IPS-20b (cell line): ENCODE measurements at regions not wholly inside any gene's neighbourhood (a gene's known extent, or its start where the extent isn't known, plus 50 kb on each side); places are given as distances from the start of the nearest gene placed in this dataset.
"Not testable (repeated sequence)": the region's sequence is repeated elsewhere in the genome, so short reads cannot be mapped to it uniquely, and the experiment has no call there.

Experiments used
- H3K27ac ChIP-seq: one replicate; pipeline ENCODE4 v1.5.1; 2013; ENCODE audit warnings: low read length
- H3K27me3 ChIP-seq: 2 replicates; pipeline ENCODE4 v1.6.1; 2013; ENCODE audit warnings: mild to moderate bottlenecking, low read length, inconsistent platforms; ENCODE audit not compliant: insufficient read depth
- H3K36me3 ChIP-seq: 2 replicates; pipeline ENCODE4 v1.6.1; 2013; ENCODE audit warnings: low read depth, mild to moderate bottlenecking, inconsistent platforms, low read length, moderate library complexity; ENCODE audit not compliant: insufficient read depth
- H3K4me1 ChIP-seq: 2 replicates; pipeline ENCODE4 v1.6.1; 2013; ENCODE audit warnings: mild to moderate bottlenecking, control low read depth, inconsistent platforms, low read length, moderate library complexity; ENCODE audit not compliant: insufficient read depth
- H3K4me3 ChIP-seq: 2 replicates; pipeline ENCODE4 v1.5.1; 2013; ENCODE audit warnings: mild to moderate bottlenecking, low read length, inconsistent platforms
- H3K9ac ChIP-seq: 2 replicates; pipeline ENCODE4 v1.6.1; 2013; ENCODE audit warnings: low read depth, mild to moderate bottlenecking, inconsistent platforms, low read length, moderate library complexity
- H3K9me3 ChIP-seq: 2 replicates; pipeline ENCODE4 v1.6.1; 2013; ENCODE audit warnings: mild to moderate bottlenecking, low read depth, low read length, inconsistent platforms; ENCODE audit not compliant: insufficient read depth

DNA sequence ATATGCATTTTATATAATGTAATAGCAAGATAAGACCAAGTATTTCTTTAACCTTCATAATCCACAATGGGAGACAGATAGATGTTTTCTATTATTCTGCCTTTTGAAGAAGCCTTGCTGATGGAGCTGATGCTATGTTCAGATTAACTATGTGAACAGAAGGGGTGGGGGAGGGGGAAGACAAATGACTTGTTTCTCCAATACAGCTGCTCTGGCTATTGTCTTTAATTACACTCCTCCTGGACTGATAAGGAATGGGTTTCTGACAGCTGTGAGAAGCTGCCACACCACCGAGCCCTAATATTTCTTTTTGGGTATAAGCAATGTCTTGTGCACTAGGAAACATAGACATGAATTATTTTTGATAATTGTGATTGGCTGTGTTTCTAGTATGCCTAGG lies 62.0 kb downstream of the CAVIN4 start:
- Histone ChIP-seq H3K4me3 (no peak overlapping the region), H3K36me3 (no peaks in the 10 kb centered on the region), H3K4me1 (peaks cover 15% of the 10 kb centered on the region), H3K27me3 (no peaks in the 10 kb centered on the region), H3K27ac (no peak overlapping the region), H3K9ac (no peak overlapping the region), H3K9me3 (peaks cover 3% of the 10 kb centered on the region; the same call in 1 of the 2 replicates)

DNA sequence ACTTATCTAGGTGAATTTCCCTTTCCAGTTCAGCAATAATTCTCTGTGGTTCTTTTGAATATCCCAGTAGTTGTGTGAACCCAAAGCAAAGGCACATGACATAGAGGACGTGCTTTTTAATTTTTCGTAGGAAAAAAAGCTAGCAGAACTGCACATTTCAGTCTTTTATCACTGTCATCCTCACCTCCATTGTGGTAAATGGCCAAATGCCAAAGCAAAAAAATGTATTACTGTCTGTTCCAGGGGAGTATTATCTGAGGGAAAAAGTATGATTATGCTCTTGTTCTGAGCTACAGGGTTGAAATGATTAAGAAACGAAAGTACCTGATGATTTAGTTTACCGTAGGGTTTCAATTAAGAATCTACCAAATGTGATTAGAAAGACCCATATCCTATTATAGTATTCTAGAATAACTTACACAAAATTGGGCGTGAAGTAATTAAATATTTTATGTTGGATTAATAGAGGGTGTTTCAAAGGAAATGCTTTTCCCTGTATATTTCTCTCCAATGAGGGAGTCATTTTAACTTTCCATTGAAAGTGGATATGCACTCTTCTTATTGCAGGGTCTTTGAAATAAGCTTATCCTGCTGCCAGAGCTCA lies 62.7 kb downstream of the CAVIN4 start:
- no peaks in the 10 kb centered on the region for H3K36me3 ChIP-seq
- peaks cover 15% of the 10 kb centered on the region for H3K4me1 ChIP-seq
- H3K27ac ChIP-seq: no peak overlapping the region
- H3K27me3 ChIP-seq: no peaks in the 10 kb centered on the region
- no peak overlapping the region for H3K4me3 ChIP-seq
- peaks cover 3% of the 10 kb centered on the region; the same call in 1 of the 2 replicates for H3K9me3 ChIP-seq
- H3K9ac ChIP-seq: no peak overlapping the region

DNA sequence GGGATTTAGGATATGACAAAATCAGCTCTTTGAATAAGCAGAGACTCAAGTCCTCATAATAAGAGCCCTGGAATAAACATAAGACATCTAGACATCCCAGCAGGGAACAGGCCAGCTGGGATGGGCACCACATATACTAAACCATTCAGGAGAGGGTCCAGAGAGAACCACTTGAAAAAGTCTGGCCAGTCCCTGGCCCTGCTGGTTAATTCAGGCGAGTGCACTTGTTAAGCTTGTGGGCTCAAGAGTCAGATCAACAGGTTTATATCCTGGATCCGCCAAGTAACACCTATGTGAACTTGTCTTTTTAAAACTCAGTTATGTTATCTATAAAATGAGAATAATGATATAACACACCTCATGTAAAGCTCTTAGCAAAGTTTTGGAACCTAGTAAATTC lies 63.3 kb downstream of the CAVIN4 start:
- H3K9ac ChIP-seq: no peak overlapping the region
- H3K27me3 ChIP-seq: no peaks in the 10 kb centered on the region
- no peaks in the 10 kb centered on the region for H3K36me3 ChIP-seq
- H3K9me3 ChIP-seq: peaks cover 3% of the 10 kb centered on the region; the same call in 1 of the 2 replicates
- peaks cover 15% of the 10 kb centered on the region for H3K4me1 ChIP-seq
- H3K4me3 ChIP-seq: no peak overlapping the region
- no peak overlapping the region for H3K27ac ChIP-seq

DNA sequence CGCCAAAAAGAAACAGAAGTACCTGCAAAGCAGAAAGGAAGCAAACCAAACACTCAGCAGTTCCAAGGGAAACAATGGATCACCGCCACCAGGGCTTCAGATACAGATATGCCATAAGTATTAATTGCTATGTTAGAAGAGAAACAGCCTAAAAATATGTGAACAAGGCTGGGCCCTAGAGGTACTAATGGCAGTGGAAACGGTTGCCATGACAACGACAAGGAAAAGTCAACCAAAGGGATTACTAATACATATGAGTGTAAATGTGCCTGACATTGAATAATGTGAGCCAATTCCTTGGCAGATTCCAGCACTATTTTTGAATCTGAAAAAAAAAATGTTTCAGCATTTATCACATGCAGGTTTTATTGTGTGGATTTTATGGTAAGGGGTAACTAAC lies 75.0 kb downstream of the CAVIN4 start:
- Histone ChIP-seq H3K4me1 (no peaks in the 10 kb centered on the region), H3K27me3 (no peaks in the 10 kb centered on the region), H3K9ac (no peak overlapping the region), H3K36me3 (no peaks in the 10 kb centered on the region), H3K9me3 (peaks cover 37% of the 10 kb centered on the region), H3K4me3 (no peak overlapping the region), H3K27ac (no peak overlapping the region)

DNA sequence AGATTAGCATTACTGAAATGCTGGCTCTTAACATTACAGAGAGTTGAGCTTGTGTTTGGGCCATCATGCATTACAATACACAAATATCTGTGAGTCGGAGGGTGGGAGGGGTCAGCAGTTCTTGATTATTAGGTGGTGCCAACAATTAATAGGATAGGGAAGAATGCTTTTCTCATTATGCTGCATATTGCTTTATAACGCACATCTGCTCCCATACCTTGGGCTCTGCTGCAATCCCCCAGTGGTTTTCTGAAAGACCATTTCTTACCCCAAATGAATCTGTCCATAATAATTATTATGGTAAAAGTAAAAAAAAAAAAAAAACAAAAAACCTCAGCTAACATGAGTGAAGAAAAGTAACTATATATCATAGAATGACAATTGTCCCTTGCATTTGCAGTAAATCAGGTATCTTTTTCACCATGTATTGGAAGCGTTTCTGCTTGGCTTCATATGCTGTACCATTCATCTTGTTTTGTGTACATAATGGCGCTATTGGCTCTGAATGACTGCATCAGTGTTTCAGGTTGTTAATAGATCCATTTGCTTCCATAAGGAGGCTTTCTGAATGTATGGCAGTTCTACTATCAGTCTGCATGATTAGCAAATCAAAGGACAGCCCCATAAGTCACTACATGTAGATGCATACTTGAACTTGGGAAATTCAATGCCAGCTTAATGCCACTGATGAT lies 75.9 kb downstream of the CAVIN4 start:
- H3K9me3 ChIP-seq: peaks cover 37% of the 10 kb centered on the region
- no peaks in the 10 kb centered on the region for H3K36me3 ChIP-seq
- no peak overlapping the region for H3K27ac ChIP-seq
- no peaks in the 10 kb centered on the region for H3K27me3 ChIP-seq
- H3K4me3 ChIP-seq: no peak overlapping the region
- no peaks in the 10 kb centered on the region for H3K4me1 ChIP-seq
- H3K9ac ChIP-seq: no peak overlapping the region

DNA sequence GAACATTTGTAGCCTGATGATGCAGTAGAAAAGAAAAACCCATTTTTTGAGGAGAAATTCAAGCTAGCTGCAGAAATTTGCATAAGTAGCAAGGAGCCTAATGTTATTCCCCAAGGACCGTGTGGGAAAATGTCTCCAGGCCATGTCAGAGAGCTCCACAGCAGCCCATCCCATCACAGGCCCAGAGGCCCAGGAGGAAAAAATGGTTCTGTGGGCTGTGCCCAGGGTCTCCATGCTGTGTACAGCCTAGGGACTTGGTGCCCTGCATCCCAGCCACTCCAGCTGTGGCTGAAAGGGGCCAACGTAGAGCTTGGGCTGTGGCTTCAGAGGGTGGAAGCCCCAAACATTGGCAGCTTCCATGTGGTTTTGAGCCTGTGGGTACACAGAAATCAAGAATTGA lies 79.0 kb downstream of the CAVIN4 start:
- not testable (repeated sequence) for H3K27me3 ChIP-seq
- peaks cover 33% of the 10 kb centered on the region for H3K9me3 ChIP-seq

DNA sequence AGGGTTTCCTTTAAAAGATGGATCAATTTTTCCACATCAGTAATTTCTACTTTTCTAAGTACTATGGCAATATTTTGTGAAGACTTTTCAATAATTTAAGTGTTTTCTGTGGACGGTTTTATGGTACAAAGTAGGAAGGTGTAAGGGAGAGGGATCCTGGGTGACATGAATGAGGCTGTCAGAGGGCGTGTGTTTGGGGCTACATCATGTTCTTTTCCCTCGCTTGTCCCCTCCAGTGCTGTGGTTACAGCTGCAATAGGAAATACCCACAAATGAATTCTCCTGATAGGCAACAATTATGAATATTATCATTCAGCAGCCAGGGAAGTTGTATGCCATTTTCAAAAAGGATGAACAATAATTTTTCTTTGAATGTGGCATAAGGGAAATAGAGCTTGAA lies 83.8 kb downstream of the CAVIN4 start:
- Histone ChIP-seq H3K27me3 (peaks cover 21% of the 10 kb centered on the region), H3K27ac (no peak overlapping the region), H3K36me3 (no peaks in the 10 kb centered on the region), H3K4me3 (no peak overlapping the region), H3K9me3 (peaks cover 10% of the 10 kb centered on the region; the same call in 1 of the 2 replicates), H3K4me1 (no peaks in the 10 kb centered on the region), H3K9ac (no peak overlapping the region; the same call in 1 of the 2 replicates)

More for the DNA sequence above, 79.0 kb downstream of the CAVIN4 start:
- H3K27ac ChIP-seq, H3K4me3 ChIP-seq, H3K9ac ChIP-seq, H3K4me1 ChIP-seq, H3K36me3 ChIP-seq: not testable (repeated sequence)

DNA sequence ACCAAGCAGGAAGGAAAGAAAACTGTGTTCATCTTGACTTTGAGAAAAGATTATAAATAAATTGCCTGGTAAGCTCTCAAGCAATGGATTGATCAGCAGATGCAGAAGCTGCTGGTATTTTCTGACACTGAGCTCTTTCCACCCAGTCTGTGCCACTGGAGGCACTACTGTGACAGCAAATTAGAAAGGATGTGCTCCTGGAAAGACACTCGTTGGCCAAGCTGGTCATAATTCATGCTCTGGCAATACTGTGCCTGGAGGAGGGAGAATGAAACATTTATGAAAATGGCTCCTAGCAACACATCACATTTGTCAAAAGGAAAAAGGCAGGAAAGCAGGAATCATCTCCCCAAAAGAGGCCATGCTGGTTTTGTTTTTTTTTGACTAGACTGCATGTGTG lies 84.2 kb downstream of the CAVIN4 start:
- Histone ChIP-seq H3K27ac (no peak overlapping the region), H3K4me1 (no peaks in the 10 kb centered on the region), H3K9me3 (peaks cover 6% of the 10 kb centered on the region; the same call in 1 of the 2 replicates), H3K9ac (no peak overlapping the region; the same call in 1 of the 2 replicates), H3K4me3 (no peak overlapping the region), H3K27me3 (peaks cover 21% of the 10 kb centered on the region), H3K36me3 (no peaks in the 10 kb centered on the region)

DNA sequence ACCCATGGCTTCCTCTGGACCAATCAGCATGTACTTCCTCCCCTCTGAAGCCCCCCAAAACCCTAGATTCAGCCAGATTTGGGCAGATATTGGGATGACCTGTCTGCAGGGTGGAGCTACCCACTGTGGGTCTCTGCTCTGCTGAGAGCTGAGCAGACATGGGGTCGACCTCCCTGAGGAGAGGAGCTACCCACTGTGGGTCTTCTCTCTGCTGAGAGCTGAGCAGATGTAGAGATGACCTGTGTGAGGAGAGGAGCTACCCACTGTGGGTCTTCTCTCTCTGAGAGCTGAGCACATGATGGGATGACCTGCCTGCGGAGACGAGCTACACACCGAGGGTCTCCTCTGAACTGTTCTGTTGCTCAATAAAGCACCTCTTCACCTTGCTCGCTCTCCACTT lies 89.6 kb downstream of the CAVIN4 start:
- H3K9ac ChIP-seq: no peak overlapping the region
- H3K27me3 ChIP-seq: peaks cover 9% of the 10 kb centered on the region
- H3K36me3 ChIP-seq: no peaks in the 10 kb centered on the region
- H3K4me3 ChIP-seq: no peak overlapping the region
- peaks cover 25% of the 10 kb centered on the region for H3K4me1 ChIP-seq
- H3K27ac ChIP-seq: no peak overlapping the region
- no peaks in the 10 kb centered on the region for H3K9me3 ChIP-seq

DNA sequence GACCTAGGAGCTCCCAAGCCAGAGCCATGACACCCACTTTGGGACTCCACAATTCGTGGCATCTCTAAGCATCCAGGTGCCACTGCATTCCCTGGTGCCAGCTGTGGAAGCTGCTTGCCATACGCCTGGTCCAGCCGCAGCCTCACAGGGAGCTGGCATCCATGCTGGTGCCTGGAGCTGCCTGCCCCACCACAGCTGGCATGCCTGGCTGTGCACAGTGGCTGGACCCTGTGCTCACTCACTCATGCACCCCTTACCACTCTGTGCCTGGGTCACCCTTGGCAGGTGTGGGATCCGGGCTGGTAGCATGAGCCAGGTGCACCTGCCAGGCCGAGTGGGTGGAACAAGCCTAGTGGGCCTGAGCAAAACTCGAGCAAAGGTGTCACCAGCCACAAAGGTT lies 90.1 kb downstream of the CAVIN4 start:
- Histone ChIP-seq H3K27me3 (peaks cover 4% of the 10 kb centered on the region), H3K9me3 (no peaks in the 10 kb centered on the region), H3K27ac (no peak overlapping the region), H3K36me3 (no peaks in the 10 kb centered on the region), H3K4me1 (peaks cover 31% of the 10 kb centered on the region), H3K9ac (no peak overlapping the region), H3K4me3 (no peak overlapping the region)

DNA sequence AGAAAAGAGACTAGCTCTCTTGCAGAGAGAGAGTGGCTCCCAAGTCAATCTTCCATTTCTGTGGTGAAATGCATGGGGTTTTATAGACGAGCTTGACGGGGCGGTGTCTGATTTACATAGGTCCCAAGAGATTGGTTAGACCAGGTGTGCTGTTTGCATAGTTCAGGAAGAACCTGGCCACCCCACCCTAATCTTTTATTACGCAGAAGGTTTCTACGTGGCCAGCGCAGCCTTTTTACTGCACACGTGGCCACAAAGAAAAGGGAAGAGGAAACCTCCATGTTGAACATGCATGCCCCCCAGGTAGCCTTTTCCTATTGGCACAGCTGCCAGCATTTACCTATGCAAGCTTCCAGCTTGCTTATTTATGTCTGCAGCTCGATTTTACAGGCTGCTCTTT lies 92.1 kb downstream of the CAVIN4 start:
- Histone ChIP-seq H3K4me1 (peaks cover 31% of the 10 kb centered on the region), H3K27me3 (no peaks in the 10 kb centered on the region), H3K27ac (no peak overlapping the region), H3K4me3 (no peak overlapping the region), H3K36me3 (no peaks in the 10 kb centered on the region), H3K9ac (peak overlapping the region; percentile 49; the same call in 1 of the 2 replicates), H3K9me3 (no peaks in the 10 kb centered on the region)

DNA sequence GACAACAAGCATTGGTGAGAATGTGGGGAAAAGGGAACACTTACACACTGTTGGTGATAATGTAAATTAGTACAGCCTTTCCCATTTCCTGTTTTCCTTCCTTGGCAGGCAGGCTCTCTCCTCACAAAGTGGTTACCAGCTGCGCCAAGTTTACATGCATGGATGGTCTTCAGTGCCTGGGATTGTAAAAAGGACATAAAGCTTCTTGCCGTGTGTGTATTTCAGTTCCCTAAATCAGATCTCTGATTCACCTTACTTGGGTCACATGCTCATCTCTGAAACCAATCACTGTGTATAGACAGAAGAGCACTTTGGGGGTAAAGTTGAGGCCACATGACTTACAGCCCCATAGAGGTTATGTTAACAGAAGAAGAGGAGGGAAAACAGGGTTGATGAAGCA lies 92.8 kb downstream of the CAVIN4 start:
- Histone ChIP-seq H3K36me3 (no peaks in the 10 kb centered on the region), H3K9me3 (no peaks in the 10 kb centered on the region), H3K9ac (peak overlapping the region; percentile 49; the same call in 1 of the 2 replicates), H3K27ac (no peak overlapping the region), H3K27me3 (no peaks in the 10 kb centered on the region), H3K4me1 (peaks cover 33% of the 10 kb centered on the region), H3K4me3 (peak overlapping the region; percentile 14; the same call in 1 of the 2 replicates)
